RWPE1 (cell line): ENCODE measurements at regions not wholly inside any gene's neighbourhood (a gene's known extent, or its start where the extent isn't known, plus 50 kb on each side); places are given as distances from the start of the nearest gene placed in this dataset.
"Not testable (repeated sequence)": the region's sequence is repeated elsewhere in the genome, so short reads cannot be mapped to it uniquely, and the experiment has no call there.

Experiments
- CTCF ChIA-PET: fragments of 350-600 bp; sonication (Branson Sonifier 250); formaldehyde crosslinking; extraction: SDS; loops from one replicate; lab custom pipeline; 2021; lab: Yijun Ruan, JAX
- POLR2A ChIA-PET: fragments of 400-600 bp; formaldehyde crosslinking; extraction: SDS; loops from one replicate; lab custom pipeline; 2020; ENCODE audit warnings: antibody characterized with exemption; ENCODE audit not compliant: low non-redundant PET; lab: Yijun Ruan, JAX
- DNase-seq: peaks from one replicate; pipeline ENCODE4 v3.0.0; 2012; ENCODE audit warnings: low spot score
- H3K27ac ChIP-seq: fragments of 450-650 bp; 2 replicates; pipeline ENCODE4 v1.5.1; 2017
- TF ChIP-seq, protein P1 (sequence below): fragments of 450-650 bp; conservative IDR thresholded peaks from 2 replicates; pipeline ENCODE4 v1.5.1; 2017; ENCODE audit warnings: low read depth, mild to moderate bottlenecking

DNA sequence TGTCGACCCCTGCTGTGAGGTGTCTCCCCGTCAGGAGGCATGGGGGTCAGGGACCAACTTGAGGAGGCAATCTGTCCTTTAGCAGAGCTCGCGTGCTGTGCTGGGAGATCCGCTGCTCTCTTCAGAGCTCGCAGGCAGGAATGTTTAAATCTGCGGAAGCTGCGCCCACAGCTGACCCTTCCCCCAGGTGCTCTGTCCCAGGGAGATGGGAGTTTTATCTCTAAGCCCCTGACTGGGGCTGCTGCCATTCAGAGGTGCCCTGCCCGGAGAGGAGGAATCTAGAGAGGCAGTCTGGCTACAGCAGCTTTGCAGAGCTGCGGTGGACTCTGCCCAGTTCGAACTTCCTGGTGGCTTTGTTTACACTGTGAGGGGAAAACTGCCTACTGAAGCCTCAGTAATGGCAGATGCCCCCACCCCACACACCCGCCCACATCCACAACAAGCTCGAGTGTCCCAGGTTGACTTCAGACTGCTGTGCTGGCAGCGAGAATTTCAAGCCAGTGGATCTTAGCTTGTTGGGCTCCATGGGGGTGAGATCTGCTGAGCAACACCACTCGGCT, 133.1 kb downstream of the CENPC start:
- CTCF ChIA-PET, POLR2A ChIA-PET, DNase-seq, H3K27ac ChIP-seq: not testable (repeated sequence)

GRCh38 chr4:67403342-67403741, 142.0 kb downstream of the CENPC start:
- CTCF ChIA-PET = interaction anchor here (0.6 kb wide), 2 partner anchors 11 to 38 kb away, joined by 3 read pairs; no protein-coding TSS in a partner anchor
- TF ChIP-seq, protein P1, sequence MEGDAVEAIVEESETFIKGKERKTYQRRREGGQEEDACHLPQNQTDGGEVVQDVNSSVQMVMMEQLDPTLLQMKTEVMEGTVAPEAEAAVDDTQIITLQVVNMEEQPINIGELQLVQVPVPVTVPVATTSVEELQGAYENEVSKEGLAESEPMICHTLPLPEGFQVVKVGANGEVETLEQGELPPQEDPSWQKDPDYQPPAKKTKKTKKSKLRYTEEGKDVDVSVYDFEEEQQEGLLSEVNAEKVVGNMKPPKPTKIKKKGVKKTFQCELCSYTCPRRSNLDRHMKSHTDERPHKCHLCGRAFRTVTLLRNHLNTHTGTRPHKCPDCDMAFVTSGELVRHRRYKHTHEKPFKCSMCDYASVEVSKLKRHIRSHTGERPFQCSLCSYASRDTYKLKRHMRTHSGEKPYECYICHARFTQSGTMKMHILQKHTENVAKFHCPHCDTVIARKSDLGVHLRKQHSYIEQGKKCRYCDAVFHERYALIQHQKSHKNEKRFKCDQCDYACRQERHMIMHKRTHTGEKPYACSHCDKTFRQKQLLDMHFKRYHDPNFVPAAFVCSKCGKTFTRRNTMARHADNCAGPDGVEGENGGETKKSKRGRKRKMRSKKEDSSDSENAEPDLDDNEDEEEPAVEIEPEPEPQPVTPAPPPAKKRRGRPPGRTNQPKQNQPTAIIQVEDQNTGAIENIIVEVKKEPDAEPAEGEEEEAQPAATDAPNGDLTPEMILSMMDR = no peak
- no peak overlapping the region for H3K27ac ChIP-seq
- POLR2A ChIA-PET = no interaction called here
- no peak for DNase-seq

DNA sequence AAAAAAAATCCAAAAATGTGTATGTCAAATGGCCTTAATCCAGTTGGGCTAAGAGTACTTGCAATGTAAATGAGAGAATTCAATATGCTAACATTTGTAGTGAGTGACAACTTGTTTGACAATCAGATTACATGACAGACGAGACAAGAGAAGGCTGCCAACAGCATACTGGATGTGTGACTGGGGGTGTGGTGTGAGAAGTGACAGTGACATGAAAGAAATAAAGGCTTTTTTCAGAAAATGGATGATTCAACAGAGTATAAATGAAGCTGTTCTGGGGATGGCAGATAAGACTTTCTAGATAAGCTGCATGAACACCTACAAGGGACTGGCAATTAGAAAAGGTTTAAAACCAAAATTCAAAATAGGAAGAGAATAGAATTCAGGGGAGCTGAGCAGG, 143.4 kb downstream of the CENPC start:
- H3K27ac ChIP-seq = no peak overlapping the region
- ChIA-PET POLR2A (no interaction called here), CTCF (no interaction called here)
- TF ChIP-seq, protein P1 = no peak
- no peak for DNase-seq

DNA sequence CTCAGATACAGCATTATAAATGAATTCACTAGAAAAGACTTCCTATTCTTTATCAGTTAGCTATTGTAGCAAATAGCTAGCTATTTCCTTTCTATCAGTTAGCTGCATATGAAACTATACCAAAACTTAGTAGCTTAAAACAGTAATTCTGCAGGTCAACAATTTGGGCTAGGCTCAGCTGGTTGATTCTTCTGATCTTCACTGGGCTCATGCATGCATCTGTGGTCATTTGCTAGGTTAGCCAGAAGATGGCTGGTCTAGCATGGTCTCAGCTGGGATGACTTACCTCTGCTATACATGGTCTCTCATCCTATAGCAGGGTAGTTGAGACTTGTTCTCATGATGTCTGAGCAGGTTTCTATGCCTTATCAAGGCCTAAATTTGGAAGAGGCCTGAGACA, 147.4 kb downstream of the CENPC start:
- no peak for DNase-seq
- ChIA-PET POLR2A (no interaction called here), CTCF (no interaction called here)
- TF ChIP-seq, protein P1 = no peak
- H3K27ac ChIP-seq = no peak overlapping the region

DNA sequence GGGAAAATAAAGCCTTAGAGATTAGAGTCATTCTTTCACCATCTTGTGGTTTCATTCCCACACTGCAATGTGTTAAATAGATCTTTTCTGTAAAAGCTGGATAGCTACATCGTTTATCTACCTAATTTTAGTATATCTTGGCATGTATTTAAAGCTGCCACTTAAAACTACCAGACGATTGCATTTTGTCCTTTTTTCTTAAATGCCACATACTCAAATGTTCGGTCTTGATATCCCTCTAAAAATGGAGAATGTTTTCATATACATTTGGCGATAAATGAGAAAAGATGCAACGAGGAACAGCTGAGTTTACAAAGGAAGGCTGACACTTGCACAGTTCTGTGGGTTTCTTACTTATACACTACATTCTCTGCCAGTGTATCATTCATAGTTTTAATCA, 148.3 kb downstream of the CENPC start:
- H3K27ac ChIP-seq = no peak overlapping the region
- TF ChIP-seq, protein P1 = no peak
- DNase-seq = no peak
- ChIA-PET POLR2A (no interaction called here), CTCF (no interaction called here)

DNA sequence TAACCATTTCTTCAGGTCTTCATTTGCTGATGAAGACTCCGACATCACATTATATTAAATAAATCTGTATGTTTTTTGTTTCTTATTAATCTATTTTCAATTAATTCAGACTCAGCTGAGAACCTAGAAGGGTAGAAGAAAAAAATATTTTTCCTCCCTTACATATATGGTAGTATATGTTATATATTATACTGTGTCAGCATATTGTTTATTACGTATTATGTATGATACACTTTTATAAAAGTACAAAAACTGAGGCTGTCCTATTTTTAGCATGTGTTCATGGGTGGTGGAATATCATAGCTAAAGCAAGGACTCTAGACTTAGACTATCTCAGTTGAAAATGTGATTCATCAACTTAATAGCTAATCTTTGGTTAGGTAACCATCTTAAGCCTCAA, 149.3 kb downstream of the CENPC start:
- DNase-seq = no peak
- CTCF ChIA-PET = no interaction called here
- no peak overlapping the region for H3K27ac ChIP-seq
- POLR2A ChIA-PET = interaction anchor here (0.6 kb wide), 1 partner anchor 11 kb away, joined by 3 read pairs; no protein-coding TSS in a partner anchor
- TF ChIP-seq, protein P1 = no peak

DNA sequence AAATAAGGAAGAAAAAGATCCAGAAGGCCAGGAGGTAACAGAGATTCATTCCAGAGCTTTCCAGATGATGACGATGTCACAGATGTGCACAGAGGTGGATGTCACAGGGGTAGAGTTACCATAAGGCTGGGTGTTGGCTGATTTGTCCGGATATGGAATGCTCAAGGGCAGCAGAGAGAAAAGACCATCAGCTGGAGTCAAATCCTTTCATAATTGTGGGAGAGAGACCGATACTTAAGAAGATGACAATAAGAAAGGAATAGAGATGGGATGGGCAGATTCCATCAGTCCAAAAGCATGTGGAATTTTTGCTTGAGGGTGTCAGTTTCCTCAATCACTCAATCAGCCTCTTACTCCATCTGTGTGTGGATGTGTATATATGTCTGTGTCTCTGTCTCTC, 150.4 kb downstream of the CENPC start:
- H3K27ac ChIP-seq = no peak overlapping the region
- ChIA-PET CTCF (interaction anchor here (0.6 kb wide), 2 partner anchors 80 to 688 kb away, joined by 5 read pairs; no protein-coding TSS in a partner anchor), POLR2A (no interaction called here)
- TF ChIP-seq, protein P1 = no peak
- no peak for DNase-seq
